H1 (cell line): ENCODE measurements at regions not wholly inside any gene's neighbourhood (a gene's known extent, or its start where the extent isn't known, plus 50 kb on each side); places are given as distances from the start of the nearest gene placed in this dataset.

ENCODE experiments used
- CTCF ChIA-PET: fragments of 300-600 bp; sonication (Branson Sonifier 250); formaldehyde crosslinking; loops from one replicate; lab custom pipeline; 2021; ENCODE audit not compliant: partially characterized antibody; lab: Charles Lee
- POLR2A ChIA-PET: fragments of 300-600 bp; sonication (Branson Sonifier 250); formaldehyde crosslinking; loops from one replicate; lab custom pipeline; 2021; ENCODE audit warnings: inconsistent platforms; ENCODE audit not compliant: partially characterized antibody; lab: Charles Lee
- DNase-seq, 2 experiments: peaks; one replicate each; pipeline versions ENCODE4 v3.0.0 to v3.0.0-alpha.2; 2010 to 2022; ENCODE audit warnings: low spot score in 2 of 2, low read depth in 1 of 2, mixed read lengths in 1 of 2
- FAIRE-seq: peaks from 2 replicates; lab custom pipeline; 2011; peaks lifted over from hg19 to GRCh38; lab: Jason Lieb, UNC
- H2AFZ ChIP-seq: 2 replicates; pipeline ENCODE4 v1.8.1; 2012; ENCODE audit warnings: low read length, inconsistent platforms
- H2AK5ac ChIP-seq: 2 replicates; pipeline ENCODE4 v1.6.1; 2013; ENCODE audit warnings: low read depth, low read length
- H2BK120ac ChIP-seq: replicated peaks from 2 replicates; pipeline ENCODE3; 2013; ENCODE audit warnings: low read depth, low read length, inconsistent platforms
- H2BK12ac ChIP-seq: 2 replicates; pipeline ENCODE4 v1.6.1; 2013; ENCODE audit warnings: low read depth, low read length
- H2BK15ac ChIP-seq: 2 replicates; pipeline ENCODE4 v1.6.1; 2013; ENCODE audit warnings: low read length
- H2BK20ac ChIP-seq: 2 replicates; pipeline ENCODE4 v1.6.1; 2013; ENCODE audit warnings: low read length
- H2BK5ac ChIP-seq: 2 replicates; pipeline ENCODE4 v1.6.1; 2013; ENCODE audit warnings: low read depth, low read length
- H3K14ac ChIP-seq: 2 replicates; pipeline ENCODE4 v1.6.1; 2013; ENCODE audit warnings: inconsistent platforms; ENCODE audit not compliant: insufficient read length
- H3K18ac ChIP-seq: 2 replicates; pipeline ENCODE4 v1.6.1; 2013; ENCODE audit warnings: low read length; ENCODE audit errors: extremely low read depth
- H3K23ac ChIP-seq: 2 replicates; pipeline ENCODE4 v1.6.1; 2013; ENCODE audit warnings: inconsistent platforms; ENCODE audit not compliant: insufficient read length
- H3K23me2 ChIP-seq: 2 replicates; pipeline ENCODE4 v1.6.1; 2013; ENCODE audit warnings: low read depth, low read length
- H3K27ac ChIP-seq: 2 replicates; pipeline ENCODE4 v1.6.1; 2011; ENCODE audit warnings: low read depth, low read length, inconsistent platforms
- H3K27me3 ChIP-seq, 4 experiments: replicated peaks in 1 of 4; 1 replicate in 1 of 4; 2 replicates in 3 of 4; pipeline versions ENCODE4 v1.6.1 to v1.8.1; 2011 to 2013; ENCODE audit warnings: low read length in 3 of 4, mild to moderate bottlenecking in 3 of 4, inconsistent platforms in 2 of 4, mixed read lengths in 2 of 4, moderate library complexity in 1 of 4; ENCODE audit not compliant: control insufficient read depth in 3 of 4, insufficient read depth in 3 of 4; ENCODE audit errors: extremely low read depth in 1 of 4
- H3K36me3 ChIP-seq, 4 experiments: 2 replicates each; pipeline versions ENCODE4 v1.6.1 to v1.8.1; 2011 to 2013; ENCODE audit warnings: mild to moderate bottlenecking in 4 of 4, low read length in 3 of 4, moderate library complexity in 2 of 4, control low read depth in 1 of 4, inconsistent platforms in 1 of 4; ENCODE audit not compliant: insufficient read depth in 4 of 4, control insufficient read depth in 2 of 4
- H3K4ac ChIP-seq: replicated peaks from 2 replicates; pipeline ENCODE3; 2013; ENCODE audit warnings: low read length, low read depth, mixed read lengths, inconsistent platforms; ENCODE audit not compliant: insufficient read length
- H3K4me1 ChIP-seq, 4 experiments: replicated peaks in 1 of 4; 1 replicate in 1 of 4; 2 replicates in 3 of 4; pipeline versions ENCODE4 v1.6.1 to v1.8.1; 2011 to 2013; ENCODE audit warnings: low read length in 3 of 4, inconsistent platforms in 2 of 4, mixed read lengths in 1 of 4; ENCODE audit not compliant: insufficient read depth in 4 of 4, control insufficient read depth in 3 of 4
- H3K4me2 ChIP-seq, 2 experiments: 2 replicates each; pipeline versions ENCODE4 v1.6.1 to v1.8.1; 2011 to 2013; ENCODE audit warnings: low read depth in 2 of 2, low read length in 2 of 2, control low read depth in 1 of 2, inconsistent platforms in 1 of 2, mild to moderate bottlenecking in 1 of 2; ENCODE audit not compliant: insufficient read depth in 1 of 2
- H3K4me3 ChIP-seq, 4 experiments: fragments of 200-600, 300-600 bp in 1 of 4; sonication (generic), shearing (Covaris generic), sonication (Bioruptor Twin) in 1 of 4; 2 replicates each; pipeline versions ENCODE4 v1.5.1 to v1.8.1; 2011 to 2016; ENCODE audit warnings: low read length in 4 of 4, low read depth in 3 of 4, control low read depth in 2 of 4, inconsistent platforms in 2 of 4, mild to moderate bottlenecking in 2 of 4, mixed read lengths in 1 of 4, moderate library complexity in 1 of 4; ENCODE audit not compliant: insufficient read depth in 2 of 4; ENCODE audit errors: extremely low read depth in 1 of 4
- H3K56ac ChIP-seq: replicated peaks from 2 replicates; pipeline ENCODE3; 2013; ENCODE audit warnings: low read depth, mild to moderate bottlenecking, mixed read lengths, low read length, inconsistent platforms; ENCODE audit not compliant: insufficient read length
- H3K79me1 ChIP-seq: 2 replicates; pipeline ENCODE4 v1.6.1; 2013; ENCODE audit warnings: low read depth, low read length, control low read depth
- H3K79me2 ChIP-seq, 2 experiments: 2 replicates each; pipeline versions ENCODE4 v1.6.1 to v1.8.1; 2012 to 2013; ENCODE audit warnings: low read length in 2 of 2, mild to moderate bottlenecking in 2 of 2, inconsistent platforms in 1 of 2; ENCODE audit not compliant: insufficient read depth in 2 of 2, control insufficient read depth in 1 of 2
- H3K9ac ChIP-seq, 4 experiments: replicated peaks in 1 of 4; 1 replicate in 1 of 4; 2 replicates in 3 of 4; pipeline versions ENCODE4 v1.6.1 to v1.8.1; 2011 to 2013; ENCODE audit warnings: low read depth in 3 of 4, low read length in 3 of 4, control low read depth in 2 of 4, mild to moderate bottlenecking in 2 of 4, moderate library complexity in 2 of 4, inconsistent platforms in 1 of 4; ENCODE audit errors: extremely low read depth in 1 of 4
- H3K9me3 ChIP-seq, 2 experiments: 2 replicates each; pipeline versions ENCODE4 v1.6.1 to v1.8.1; 2012 to 2013; ENCODE audit warnings: mild to moderate bottlenecking in 2 of 2, moderate library complexity in 2 of 2, control low read depth in 1 of 2, inconsistent platforms in 1 of 2, low read depth in 1 of 2, low read length in 1 of 2, mixed read lengths in 1 of 2; ENCODE audit not compliant: insufficient read depth in 2 of 2
- H4K20me1 ChIP-seq, 2 experiments: replicated peaks in 1 of 2; 2 replicates each; pipeline versions ENCODE3 to v1.8.1; 2011 to 2013; ENCODE audit warnings: inconsistent platforms in 2 of 2, low read length in 2 of 2, mild to moderate bottlenecking in 1 of 2; ENCODE audit not compliant: insufficient read depth in 2 of 2, control insufficient read depth in 1 of 2
- H4K5ac ChIP-seq: 2 replicates; pipeline ENCODE4 v1.6.1; 2013; ENCODE audit warnings: low read length, low read depth, mixed read lengths, inconsistent platforms; ENCODE audit not compliant: insufficient read length
- H4K8ac ChIP-seq: 2 replicates; pipeline ENCODE4 v1.8.0; 2013; ENCODE audit warnings: mild to moderate bottlenecking, moderate library complexity, low read length, inconsistent platforms; ENCODE audit not compliant: insufficient read depth; ENCODE audit errors: extremely low read depth
- H4K91ac ChIP-seq: replicated peaks from 2 replicates; pipeline ENCODE3; 2013; ENCODE audit warnings: low read length, mixed read lengths, inconsistent platforms; ENCODE audit not compliant: insufficient read length
- CBX8 ChIP-seq: fragments of 300-800, 300-1000 bp; sonication (generic); IDR thresholded peaks from 2 replicates; pipeline ENCODE4 v1.7.1; 2016; ENCODE audit warnings: low read depth, low read length, borderline replicate concordance
- CEBPB ChIP-seq: IDR thresholded peaks from 2 replicates; pipeline ENCODE4 v1.6.1; 2012; ENCODE audit warnings: low read depth, low read length
- CHD1 ChIP-seq: IDR thresholded peaks from 2 replicates; pipeline ENCODE4 v1.6.1; 2012; ENCODE audit warnings: low read depth, low read length, improper control_type of control experiment
- HDAC2 ChIP-seq, 2 experiments: fragments of 300-600 bp in 1 of 2; sonication (generic) in 1 of 2; IDR thresholded peaks; 2 replicates each; pipeline ENCODE4 v1.6.1; 2011 to 2012; ENCODE audit warnings: low read depth in 2 of 2, low read length in 2 of 2, mild to moderate bottlenecking in 2 of 2, moderate library complexity in 2 of 2, borderline replicate concordance in 1 of 2, inconsistent platforms in 1 of 2
- POLR2AphosphoS5 ChIP-seq: IDR thresholded peaks from 2 replicates; pipeline ENCODE4 v1.6.1; 2011; ENCODE audit warnings: low read depth, low read length
- POU5F1 ChIP-seq: IDR thresholded peaks from 2 replicates; pipeline ENCODE4 v1.6.1; 2011; ENCODE audit warnings: low read depth, mild to moderate bottlenecking, low read length, moderate library complexity
- RXRA ChIP-seq: IDR thresholded peaks from 2 replicates; pipeline ENCODE4 v1.6.1; 2011; ENCODE audit warnings: low read depth, mild to moderate bottlenecking, low read length, moderate library complexity; ENCODE audit not compliant: insufficient read depth
- ZNF274 ChIP-seq: IDR thresholded peaks from 2 replicates; pipeline ENCODE4 v1.7.0; 2012; ENCODE audit warnings: low read length, borderline replicate concordance; ENCODE audit errors: extremely low read depth
- WGBS, 2 experiments: shearing (Covaris generic) in 1 of 2; methylation state at CpG; one replicate each; pipeline versions ENCODE4 v1.1.6 to v1.1.7; 2013 to 2015; ENCODE audit warnings: low lambda C conversion rate in 2 of 2, mixed read lengths in 2 of 2, inconsistent platforms in 1 of 2, low coverage in 1 of 2, missing lambda C conversion rate in 1 of 2; ENCODE audit not compliant: insufficient replicate concordance in 2 of 2, insufficient coverage in 1 of 2, insufficient read length in 1 of 2; ENCODE audit errors: extremely low coverage in 1 of 2, missing lambda C conversion rate in 1 of 2; 5-methylcytosine and 5-hydroxymethylcytosine counted together

- no peak overlapping the region for H4K91ac ChIP-seq
- H3K9ac ChIP-seq = no peak overlapping the region
- H3K4me2 ChIP-seq = no peak overlapping the region
- no peak overlapping the region for H2BK12ac ChIP-seq
- peaks cover 14% of the 10 kb centered on the region in 2 experiments; a peak in 2 of 4 replicates for H3K9me3 ChIP-seq
- no peak overlapping the region for H2AK5ac ChIP-seq
- POLR2A ChIA-PET = no interaction called here
- no peaks in the 10 kb centered on the region for H3K4me1 ChIP-seq
- no peaks in the 10 kb centered on the region for H3K23me2 ChIP-seq
- H2BK120ac ChIP-seq = no peak overlapping the region
- no peak overlapping the region for H3K4ac ChIP-seq
- H2BK20ac ChIP-seq = no peak overlapping the region
- no peak overlapping the region for H3K4me3 ChIP-seq
- H4K20me1 ChIP-seq = no peaks in the 10 kb centered on the region
- DNase-seq (no peak), FAIRE-seq (no peak)
- H3K79me2 ChIP-seq = no peaks in the 10 kb centered on the region
- WGBS, 2 experiments = 71% methylated on average over 2 of the region's 3 CpGs; no CpG with 5 or more reads in 1 of the 2 experiments
- H3K14ac ChIP-seq = no peak overlapping the region
- no peaks in the 10 kb centered on the region for H3K36me3 ChIP-seq
- no peak overlapping the region for H3K23ac ChIP-seq
- H4K5ac ChIP-seq = no peak overlapping the region
- no peaks in the 10 kb centered on the region for H3K79me1 ChIP-seq
- CTCF ChIA-PET = no interaction called here
- no peak overlapping the region for H3K18ac ChIP-seq
- no peak overlapping the region for H3K27ac ChIP-seq
- no peak overlapping the region for H3K56ac ChIP-seq
- H2BK15ac ChIP-seq = no peak overlapping the region
- no peak for TF ChIP-seq CHD1
- TF ChIP-seq RXRA = no peak
- no peak for TF ChIP-seq POU5F1
- TF ChIP-seq ZNF274 = no peak
- TF ChIP-seq CEBPB = no peak
- no peak for TF ChIP-seq POLR2AphosphoS5
- TF ChIP-seq CBX8 = no peak
- no peak for TF ChIP-seq HDAC2 (IDR thresholded peaks at IDR 0.05; ENCODE audit: borderline replicate concordance in 1 of 2, low read depth in 2 of 2, low read length in 2 of 2)
- no peak overlapping the region for H4K8ac ChIP-seq
- H2AFZ ChIP-seq = no peak overlapping the region
- H2BK5ac ChIP-seq = no peak overlapping the region
- H3K27me3 ChIP-seq = no peaks in the 10 kb centered on the region
Measured at GRCh38 chrY:19321701-19322100, 422.8 kb downstream of the KDM5D start.
